GM21360 (cell line): ENCODE measurements at regions not wholly inside any gene's neighbourhood (a gene's known extent, or its start where the extent isn't known, plus 50 kb on each side); places are given as distances from the start of the nearest gene placed in this dataset.

Experiments
- ATAC-seq: cut with Tn5 transposase; IDR thresholded peaks from one replicate; pipeline ENCODE4 v1.9.1; 2021; ENCODE audit warnings: mild to moderate bottlenecking, moderate library complexity; ENCODE audit not compliant: unreplicated experiment

GRCh38 chr18:76203552-76203951 is 291.5 kb downstream of the ZNF516 start:
- ATAC-seq, result no peak

DNA sequence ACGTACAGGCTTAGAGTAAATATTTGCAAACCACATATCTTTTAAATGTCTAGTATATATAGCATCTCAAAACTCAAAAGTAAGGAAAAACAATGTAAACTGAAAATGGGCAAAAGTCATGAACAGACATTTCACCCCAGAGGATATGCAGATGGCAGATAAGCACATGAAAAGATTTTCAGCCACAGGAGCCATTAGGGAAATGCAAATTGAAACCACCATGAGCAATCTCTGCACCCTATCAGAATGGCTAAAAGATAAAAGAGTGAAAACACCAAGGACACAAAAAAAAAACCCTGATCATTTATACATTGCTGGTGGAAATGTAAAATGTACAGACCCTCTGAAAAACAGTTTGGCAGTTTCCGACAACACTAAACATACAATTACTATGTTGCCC is 292.7 kb downstream of the ZNF516 start:
- ATAC-seq, result no peak

GRCh38 chr18:76195601-76196000 is 299.4 kb downstream of the ZNF516 start:
- ATAC-seq, result no peak

- no peak for ATAC-seq
These were observed 306.9 kb downstream of the ZNF516 start for GRCh38 chr18:76188097-76188496.

- ATAC-seq, result no peak
These were observed 315.8 kb downstream of the ZNF516 start for GRCh38 chr18:76179257-76179656.

DNA sequence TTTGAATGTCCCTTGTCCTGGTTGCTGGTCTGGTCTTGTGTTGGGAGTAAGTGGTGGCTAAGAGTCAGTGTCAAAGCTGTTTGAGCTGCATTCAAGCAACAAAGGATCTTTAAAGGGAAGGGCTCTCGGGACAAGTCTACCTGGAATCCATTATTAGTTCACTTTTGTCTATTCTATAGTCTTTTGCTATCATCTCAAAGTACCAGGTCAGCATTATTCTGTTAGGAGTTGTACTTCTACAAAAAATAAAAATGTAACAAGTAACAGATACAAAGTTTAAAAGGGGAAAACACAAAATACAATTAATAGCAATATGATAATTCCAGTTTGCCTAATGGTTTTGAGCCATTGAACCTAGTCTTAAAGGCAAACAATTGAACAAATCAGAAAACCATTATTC is 317.9 kb downstream of the ZNF516 start:
- ATAC-seq, result no peak

DNA sequence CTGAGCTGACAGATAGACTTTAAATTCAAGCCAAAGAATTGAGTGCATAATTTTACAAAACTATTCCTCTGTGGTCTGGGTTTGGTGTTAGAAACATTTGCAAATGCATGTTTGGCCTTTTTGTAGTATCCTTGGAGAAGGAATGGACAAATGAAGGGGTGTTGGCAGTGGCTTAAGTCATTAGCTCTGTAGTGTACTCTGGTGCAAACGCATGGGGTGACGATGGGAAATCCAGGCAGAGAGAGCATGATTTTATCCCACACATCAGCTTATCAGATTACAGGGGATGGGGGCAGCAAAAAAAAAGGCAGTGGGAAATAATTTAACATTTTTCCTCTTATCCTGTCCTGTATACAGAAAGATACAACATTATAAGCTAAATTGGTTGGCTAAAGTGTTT is 320.6 kb downstream of the ZNF516 start:
- no peak for ATAC-seq

- no peak for ATAC-seq
These were observed 325.3 kb downstream of the ZNF516 start for GRCh38 chr18:76169733-76170132.

- no peak for ATAC-seq
These were observed 327.0 kb downstream of the ZNF516 start for GRCh38 chr18:76167845-76168621.

DNA sequence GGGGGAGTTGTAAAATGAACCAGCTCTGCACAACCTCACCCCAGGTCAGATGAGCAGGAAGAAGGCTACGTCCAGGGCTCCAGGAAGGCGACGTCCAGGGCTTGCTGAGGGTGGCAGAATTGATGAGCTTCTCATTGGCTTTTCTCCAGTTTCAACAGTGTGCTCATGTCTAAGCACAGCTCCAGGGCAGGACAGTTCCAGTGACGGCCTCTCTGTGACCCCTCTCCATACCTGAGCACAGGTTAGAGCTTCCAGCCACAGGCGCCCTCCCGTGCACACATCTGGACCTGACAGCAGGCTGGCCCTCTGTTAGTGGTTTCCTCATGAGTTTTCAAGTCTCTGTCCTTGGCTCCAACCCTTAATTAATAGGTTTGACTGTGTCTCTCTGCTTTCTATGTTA is 327.6 kb downstream of the ZNF516 start:
- ATAC-seq, result no peak

DNA sequence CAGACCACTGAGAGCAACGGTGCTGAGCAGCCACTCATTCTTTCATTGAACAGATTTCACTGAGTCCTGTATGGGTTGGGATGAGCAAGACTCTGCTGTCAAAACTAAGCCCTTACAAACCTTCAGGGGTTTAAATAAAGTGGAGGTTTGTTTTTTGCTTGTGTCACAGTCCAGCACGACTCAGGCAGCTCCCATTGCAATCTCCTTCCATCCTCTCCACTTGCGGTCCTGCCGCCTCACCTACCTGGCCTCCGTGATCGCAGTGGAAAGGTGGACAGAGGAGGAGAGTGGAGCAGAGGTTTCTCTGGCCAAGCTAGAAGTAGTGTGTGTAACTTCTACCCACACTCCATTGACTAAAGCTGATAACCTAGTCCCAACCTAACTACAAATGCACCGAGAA is 332.2 kb downstream of the ZNF516 start:
- ATAC-seq, result no peak

DNA sequence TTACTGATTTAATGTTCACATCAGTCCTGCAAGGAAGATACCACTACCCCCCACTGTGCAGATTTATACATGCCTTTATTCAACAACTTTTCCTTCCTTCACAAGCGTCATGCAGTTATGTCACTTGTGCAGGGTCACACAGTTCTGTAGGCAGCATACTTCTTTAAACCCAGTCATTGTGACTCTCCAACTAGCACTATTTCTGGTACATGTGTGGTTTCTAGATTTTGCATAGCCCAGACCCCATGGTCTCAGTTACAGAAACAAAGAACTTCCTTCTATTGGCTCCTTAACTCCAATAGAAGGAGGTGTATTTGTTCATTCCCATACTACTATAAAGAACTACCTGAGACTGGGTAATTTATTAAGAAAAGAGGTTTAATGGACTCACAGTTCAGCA is 333.1 kb downstream of the ZNF516 start:
- ATAC-seq, result no peak

DNA sequence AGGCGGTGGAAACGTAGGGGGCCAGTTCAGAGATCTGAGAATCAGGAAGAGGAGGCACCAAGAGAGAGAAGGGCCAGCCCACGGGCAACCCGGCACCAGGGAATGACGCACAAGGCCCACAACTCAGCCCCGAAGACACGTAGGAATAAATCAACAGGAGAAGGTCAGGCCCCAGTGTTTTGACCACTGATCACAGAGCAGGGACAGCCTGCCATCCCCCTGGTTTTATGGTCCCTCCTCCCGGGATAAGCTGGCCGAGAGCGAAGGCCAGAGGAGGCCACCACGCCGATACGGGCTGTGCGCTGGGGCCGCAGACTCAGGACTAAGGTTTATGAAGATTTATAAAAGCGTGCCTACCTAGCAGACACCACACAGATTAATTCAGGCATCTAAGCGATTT is 341.4 kb downstream of the ZNF516 start:
- ATAC-seq, result no peak

DNA sequence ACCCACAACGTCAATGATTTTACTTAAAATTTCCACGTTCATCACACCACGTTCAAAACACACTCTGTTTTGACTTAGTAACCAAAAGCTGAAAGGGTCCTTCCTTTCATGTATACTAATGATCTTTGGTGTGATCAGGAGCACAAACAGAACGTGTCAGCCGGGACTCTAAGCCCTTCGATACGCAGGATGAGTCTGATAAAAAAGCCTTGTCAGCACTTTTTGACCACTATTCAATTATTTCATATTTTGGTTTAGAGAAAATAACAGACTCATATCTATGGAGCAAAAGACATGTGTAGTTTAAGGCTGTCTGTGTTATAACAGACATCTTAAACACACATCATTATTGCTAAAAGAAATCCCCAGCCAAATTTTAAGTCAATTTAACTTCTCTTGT is 345.3 kb downstream of the ZNF516 start:
- no peak for ATAC-seq

DNA sequence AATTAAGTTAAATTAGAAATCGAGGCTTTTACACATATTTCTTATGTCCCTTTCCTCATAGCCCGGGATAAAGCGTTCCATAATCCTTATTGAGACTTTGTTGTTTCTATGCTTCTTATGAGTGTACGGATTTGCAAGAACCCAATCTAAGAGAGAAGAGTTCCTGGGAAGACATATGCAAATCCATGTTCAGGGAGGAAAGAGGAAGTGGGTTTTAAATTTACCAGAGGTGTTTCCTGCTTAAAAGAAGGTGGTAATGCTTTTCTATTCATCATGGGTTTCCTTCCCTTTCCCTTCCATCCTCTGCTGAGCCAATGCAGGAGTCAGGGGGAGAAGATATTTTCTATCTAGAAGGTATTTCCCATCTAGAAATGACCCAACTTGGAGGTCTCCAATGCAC is 345.8 kb downstream of the ZNF516 start:
- ATAC-seq, result no peak

DNA sequence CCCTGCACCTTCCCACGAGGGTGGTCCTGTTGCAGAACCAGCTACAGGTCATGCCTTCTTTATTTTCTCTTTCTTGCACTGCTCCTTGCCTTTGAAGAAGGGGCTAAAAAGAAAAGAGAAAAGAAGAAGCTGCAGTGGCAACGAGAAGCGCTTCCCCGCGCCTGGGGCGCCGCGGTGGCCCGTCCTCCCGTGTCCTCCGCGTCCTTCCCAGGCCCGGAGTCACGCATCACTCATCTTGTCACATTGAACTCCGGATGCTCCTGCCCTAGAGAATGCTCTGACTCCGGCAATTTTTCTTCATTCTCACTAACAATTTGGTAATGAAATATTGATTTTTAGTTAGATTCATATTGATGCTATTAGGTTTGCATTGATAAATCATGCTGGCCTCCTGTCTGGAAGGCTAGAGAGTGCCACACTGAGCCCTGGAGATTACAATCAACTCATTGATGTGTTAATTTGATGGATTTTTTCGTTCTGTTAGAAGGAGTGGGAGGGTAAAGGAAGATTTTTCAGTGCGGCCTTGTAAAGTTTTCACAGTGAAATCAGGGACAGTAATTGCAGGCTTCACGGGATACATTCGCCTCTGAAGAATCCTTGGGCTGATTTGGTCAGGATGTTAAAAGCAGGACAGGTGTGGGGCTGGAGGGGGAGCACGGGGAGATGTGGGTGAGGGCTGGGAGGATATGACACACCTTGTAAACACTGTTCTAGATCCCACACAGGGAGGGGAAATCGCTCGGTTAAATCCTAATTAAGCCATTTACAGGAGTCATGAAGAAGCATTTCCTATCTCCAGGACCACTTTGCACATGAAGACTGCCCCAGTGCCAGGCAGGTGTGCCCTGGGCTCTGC is 349.3 kb downstream of the ZNF516 start:
- ATAC-seq, result no peak

DNA sequence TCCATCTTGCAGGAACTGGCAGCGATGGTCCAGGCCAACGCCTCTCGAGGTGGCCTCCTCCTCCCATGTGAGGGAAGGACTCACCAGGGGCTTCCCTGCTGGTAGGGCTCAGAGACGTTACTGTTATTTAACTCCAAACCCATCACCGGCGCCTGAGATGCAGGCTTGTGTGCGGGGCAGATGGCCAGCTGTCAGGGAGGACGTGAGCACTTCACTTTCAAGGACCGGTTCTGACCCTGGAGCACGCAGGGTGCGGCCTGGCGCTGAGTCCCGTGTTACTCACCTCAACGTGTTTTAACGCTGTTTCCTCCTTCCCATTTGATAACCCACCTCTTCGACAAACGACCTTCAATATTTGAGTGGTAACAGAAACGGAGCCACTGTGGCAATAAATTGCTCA is 350.2 kb downstream of the ZNF516 start:
- no peak for ATAC-seq

GRCh38 chr18:76142611-76143010 is 352.4 kb downstream of the ZNF516 start:
- ATAC-seq, result no peak

DNA sequence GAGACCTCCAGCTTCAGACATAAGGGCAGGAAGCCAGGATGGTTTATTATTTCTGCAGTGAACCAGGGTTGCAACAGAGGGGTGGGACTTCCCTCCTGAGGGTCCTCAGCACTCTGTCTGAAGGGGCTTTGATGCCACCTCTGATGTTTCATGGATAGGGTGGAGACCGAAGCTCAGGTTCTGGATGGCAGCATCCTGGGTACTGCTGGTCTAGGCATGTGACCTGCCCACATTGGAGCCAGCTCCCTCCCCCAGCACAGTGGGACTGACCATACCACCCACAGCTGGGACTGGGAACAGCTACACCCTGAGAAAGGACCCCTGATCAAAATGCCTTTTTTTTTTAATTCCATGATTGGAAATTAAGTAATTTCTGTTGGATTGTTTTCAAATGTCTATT is 355.2 kb downstream of the ZNF516 start:
- no peak for ATAC-seq

DNA sequence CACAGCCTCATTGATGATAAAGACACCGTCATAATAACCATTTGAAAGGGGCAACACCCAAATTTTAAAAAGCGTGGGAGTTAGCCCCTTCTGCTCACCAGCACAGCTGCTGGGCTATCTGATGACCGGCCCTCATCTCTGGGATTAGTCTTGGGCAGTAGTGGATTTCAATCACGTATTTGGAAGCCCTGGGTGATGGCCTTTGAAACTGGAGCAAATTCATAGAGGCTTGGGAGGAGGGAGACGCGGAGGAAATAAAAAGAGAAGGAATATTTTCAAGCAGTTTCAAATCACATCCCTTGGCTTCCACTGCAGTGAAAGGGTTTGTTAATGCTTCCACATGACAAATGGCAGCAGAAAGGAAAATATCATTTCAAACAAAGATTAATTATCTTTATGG is 357.8 kb downstream of the ZNF516 start:
- ATAC-seq, result no peak

DNA sequence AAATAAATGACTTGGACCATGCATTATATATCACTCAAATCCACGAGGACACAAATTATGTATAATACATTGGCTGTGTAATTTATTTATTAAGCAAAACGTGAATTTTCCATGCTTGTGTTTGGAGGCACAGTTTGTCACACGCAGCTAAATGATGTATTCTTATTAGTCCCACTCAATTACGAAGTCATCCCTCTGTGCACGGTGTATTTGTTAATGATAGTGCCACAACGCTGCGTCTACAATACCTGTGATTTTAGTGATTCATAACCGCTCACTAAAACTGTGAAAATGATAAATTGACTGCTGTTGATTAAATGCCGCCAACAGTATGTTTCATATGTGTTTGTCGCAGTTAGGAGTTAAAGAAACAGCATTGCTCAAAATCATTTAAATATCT is 358.3 kb downstream of the ZNF516 start:
- ATAC-seq, result no peak

- no peak for ATAC-seq
These were observed 360.4 kb downstream of the ZNF516 start for GRCh38 chr18:76134628-76135027.
